Stimulated activated CD4-positive, alpha-beta T cell treated with anti-CD3 and anti-CD28 coated beads, Interleukin-2, amount 100 ng/mL, for 24 hours (primary cell): ENCODE measurements at regions not wholly inside any gene's neighbourhood (a gene's known extent, or its start where the extent isn't known, plus 50 kb on each side); places are given as distances from the start of the nearest gene placed in this dataset.

Experiments used
- DNase-seq, 2 donors: peaks; one replicate each; pipeline ENCODE4 v3.0.0-alpha.2; 2020

DNA sequence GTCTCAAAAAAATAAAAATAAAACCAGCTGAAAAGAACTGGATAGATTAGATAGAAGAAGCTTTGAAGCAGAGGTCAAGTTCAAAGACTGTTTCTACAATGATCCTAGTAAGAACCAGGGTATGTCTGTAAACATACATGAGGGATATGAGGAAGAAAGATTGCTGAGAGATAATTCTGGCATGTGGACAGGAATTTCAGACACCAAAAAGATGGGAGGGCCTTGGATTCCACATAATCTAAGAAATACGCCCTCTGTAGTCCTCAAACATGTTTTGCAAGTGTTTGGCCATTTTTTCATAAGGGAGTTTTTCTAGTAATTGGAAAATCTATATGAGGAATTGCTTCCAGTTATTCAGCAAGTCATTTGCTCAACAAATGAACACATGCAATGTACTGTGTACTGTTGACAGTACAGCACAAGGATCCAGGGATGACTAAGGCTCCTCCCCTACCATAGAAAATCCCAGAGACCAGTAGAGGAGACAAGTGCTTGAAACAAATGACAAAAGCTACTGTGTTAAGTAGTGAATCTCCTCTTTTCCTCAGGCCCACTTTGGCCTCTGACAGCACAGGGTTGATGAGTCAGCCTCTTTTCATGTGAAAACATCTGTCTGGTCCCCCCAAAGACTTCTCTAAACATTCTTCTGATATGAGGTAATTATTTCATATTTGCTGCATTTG lies 795.9 kb downstream of the MAFB start:
- no peak for DNase-seq

DNA sequence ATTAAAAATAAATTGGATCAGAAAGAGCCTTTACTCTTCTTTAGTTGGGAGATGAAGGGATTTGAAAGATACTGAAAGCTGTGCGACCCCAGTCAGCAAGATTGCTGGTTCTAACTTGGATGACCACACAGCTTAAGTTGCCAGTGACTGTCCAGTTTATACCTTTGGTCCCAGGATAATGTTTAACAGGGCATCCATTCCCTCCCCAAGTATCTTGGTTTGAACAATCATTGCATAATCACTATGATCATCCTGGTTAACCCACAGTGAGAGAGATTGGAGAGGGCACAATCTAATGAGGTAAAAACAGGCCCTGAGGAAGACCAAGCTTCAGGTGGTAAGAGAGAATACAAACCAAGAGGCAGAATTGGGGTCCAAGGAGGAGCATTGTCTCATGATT lies 798.3 kb downstream of the MAFB start:
- DNase-seq, result no peak

GRCh38 chr20:39888310-39888709 lies 800.7 kb downstream of the MAFB start:
- DNase-seq, result no peak

GRCh38 chr20:39886650-39887190 lies 802.3 kb downstream of the MAFB start:
- DNase-seq, result no peak

- peak in 1 of 2 donors; percentile 26 for DNase-seq
Measured at GRCh38 chr20:39885975-39886649, 802.9 kb downstream of the MAFB start.

DNA sequence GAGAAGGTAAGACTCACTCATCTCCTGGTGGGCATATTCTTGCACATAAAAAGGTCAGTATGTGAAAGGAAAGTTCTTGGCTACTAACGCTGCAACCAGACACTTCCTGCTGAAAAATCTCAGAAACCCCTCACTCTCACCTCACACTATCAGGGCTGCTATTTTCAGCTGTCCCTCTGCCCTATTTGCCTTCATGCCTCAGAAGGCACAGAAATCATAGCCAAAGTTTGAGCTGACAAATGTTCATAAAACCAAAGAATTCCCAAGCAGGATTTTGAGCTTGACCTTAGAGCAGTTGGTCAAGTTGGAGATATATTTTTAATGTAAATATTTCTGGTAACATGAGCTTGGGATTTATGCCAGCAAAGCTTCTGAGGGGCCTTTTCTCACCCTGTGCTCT lies 806.2 kb downstream of the MAFB start:
- DNase-seq, result no peak

DNA sequence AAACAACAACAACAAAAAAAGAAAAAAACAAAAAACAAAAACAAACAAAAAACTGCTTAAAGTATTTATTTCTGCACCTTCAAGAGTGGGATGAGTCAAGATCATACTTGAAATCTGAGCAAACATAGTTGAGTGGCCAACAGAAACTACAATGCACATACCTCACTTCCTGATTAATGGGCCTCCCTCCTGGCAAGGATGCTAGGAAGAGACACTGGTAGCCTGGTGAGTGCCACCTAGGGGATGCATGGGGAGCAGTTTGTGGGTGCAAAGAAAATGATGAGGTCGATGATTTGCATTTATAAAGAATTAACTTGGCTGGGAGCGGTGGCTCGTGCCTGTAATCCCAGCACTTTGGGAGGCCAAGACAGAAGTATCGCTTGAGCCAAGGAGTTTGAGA lies 808.1 kb downstream of the MAFB start:
- no peak for DNase-seq

GRCh38 chr20:39879296-39879695 lies 809.7 kb downstream of the MAFB start:
- DNase-seq, result no peak

GRCh38 chr20:39878809-39879208 lies 810.2 kb downstream of the MAFB start:
- DNase-seq, result no peak

- no peak for DNase-seq
Measured at GRCh38 chr20:39878320-39878719, 810.7 kb downstream of the MAFB start.

GRCh38 chr20:39877788-39878187 lies 811.2 kb downstream of the MAFB start:
- DNase-seq, result no peak

- no peak for DNase-seq
Measured at GRCh38 chr20:39876976-39877635, 811.9 kb downstream of the MAFB start.

- DNase-seq, result no peak
Measured at GRCh38 chr20:39875492-39876110, 813.4 kb downstream of the MAFB start.

DNA sequence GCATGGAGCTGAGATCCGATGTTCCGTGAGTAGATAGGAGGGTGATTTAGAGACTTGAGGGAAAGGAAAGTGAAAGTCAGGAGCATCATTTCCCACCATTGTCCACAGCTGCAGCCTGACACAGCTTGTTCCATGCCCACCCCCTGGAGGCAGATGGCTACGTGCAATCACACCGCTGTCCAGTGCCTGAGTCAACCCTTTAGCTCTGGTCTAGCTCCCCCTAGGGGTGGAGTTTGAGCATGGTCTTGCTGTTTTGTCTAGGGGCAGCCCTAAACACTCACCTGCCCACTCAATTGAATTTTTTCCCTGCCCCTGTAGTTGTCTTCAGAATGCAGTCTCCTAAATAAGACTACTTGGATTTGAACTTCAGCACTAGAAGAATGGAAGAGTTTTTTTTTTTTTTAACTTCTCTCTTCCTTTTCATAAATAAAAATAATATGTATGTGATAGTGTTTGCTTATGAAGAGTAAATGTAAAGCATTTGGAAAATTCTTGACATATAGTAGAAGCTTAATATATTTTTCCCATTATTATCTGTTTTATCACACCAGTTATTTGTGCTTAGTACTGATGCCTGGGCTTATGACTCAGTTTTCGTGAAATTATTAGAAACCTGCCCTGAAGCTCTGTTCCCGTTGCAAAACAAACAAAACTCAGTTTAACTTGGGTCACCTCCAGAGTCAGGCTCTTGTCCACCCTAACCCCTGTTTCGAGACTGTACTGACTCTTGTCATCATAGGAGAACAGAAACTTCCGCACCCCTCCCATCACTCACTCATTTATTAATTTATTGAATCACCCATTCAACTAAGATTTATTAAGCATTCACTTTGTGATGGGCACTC lies 814.8 kb downstream of the MAFB start:
- peak in 1 of 2 donors; percentile 35 for DNase-seq

DNA sequence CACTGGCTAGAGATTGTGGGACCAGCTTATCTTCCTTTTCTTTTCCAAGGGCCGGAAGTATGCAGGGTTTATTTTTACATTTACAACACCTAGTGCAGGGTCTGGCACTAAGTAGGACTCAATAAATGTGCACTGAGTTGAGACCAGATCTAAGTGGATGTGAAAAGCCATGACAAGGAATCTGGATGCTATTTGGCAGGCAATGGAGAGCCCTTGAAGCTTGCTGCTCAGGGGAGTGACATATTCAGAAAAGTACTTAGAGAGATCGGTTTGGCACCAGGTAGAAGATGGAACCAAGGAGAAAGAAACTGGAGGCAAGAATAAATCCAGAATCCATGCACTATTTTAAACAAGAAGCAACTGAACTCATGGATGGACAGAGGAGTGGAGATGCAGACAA lies 815.8 kb downstream of the MAFB start:
- DNase-seq, result no peak

DNA sequence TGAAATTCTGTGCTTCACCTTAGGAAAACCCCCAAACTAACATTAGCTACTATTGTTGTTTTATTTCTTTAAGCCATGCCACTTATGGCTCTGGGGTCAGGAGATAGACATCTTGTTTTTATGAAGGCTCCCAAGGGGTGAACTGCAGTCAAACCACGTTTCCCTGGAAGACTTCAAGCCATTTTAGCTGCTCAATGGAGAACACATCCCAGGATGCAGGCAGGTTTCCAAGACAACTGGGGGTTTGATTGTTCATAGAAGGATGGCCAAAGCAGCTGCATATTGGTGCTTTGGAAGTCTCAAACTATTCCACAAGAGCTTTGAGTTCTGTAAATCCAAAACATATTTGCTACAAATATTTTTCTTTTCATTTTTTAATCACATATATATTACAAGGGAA lies 818.0 kb downstream of the MAFB start:
- DNase-seq, result no peak

- DNase-seq, result no peak
Measured at GRCh38 chr20:39865446-39865845, 823.6 kb downstream of the MAFB start.

DNA sequence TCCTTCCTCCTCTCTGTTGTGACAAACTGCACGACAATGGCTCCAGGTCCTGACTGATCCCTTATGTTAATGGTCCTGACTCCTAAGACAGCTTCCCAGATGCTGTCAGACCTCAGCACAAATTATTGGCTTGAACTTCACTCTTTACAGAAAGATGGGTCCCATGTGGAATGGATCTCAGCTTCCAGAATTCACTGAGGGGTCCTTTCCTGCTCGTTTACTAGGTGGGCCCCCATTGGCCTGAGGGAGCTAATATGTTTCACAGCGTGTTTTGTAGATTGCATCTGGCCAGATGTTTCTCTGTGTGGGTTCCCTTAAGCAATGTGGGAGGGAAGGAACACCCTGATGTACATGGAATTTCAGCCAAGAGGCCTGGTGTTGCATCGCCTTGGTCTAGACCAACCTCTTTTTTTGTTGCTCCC lies 826.6 kb downstream of the MAFB start:
- no peak for DNase-seq

DNA sequence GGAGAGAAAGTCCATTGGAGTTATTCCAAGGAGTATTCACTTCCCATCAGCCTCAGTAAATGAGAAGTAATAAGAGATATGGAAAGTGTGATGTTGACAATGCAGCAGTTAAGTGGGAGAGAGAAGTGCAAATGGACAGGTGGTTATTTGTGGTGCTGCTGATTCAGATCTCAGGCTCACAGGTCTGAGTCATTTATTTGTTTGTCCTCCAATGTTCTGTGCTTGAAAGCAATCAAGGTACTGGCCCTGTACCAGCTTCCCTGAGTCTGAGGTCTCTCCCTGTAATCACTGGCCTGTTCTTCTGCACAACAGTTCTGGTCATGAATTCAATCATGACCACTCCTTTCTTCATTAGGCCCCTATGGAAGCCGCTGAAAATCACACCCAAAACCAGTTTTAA lies 827.7 kb downstream of the MAFB start:
- DNase-seq, result no peak

DNA sequence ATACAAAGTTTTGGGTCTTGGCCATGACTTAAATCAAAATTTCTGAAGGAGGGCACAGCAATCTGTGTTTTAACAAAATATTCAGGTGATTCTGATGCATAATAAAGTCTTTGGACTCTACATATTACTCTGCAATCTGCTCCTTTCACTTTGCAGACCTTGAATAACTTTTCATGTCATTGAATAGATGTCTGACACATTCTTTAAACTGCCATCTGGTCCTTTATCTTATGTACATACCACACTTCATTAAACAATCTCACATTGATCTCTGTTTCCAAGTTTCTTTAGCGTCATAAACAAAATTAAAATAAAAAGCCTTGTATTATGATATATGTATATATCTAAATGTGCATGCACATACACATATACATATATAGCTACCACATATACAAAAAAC lies 831.2 kb downstream of the MAFB start:
- no peak for DNase-seq

- DNase-seq, result no peak
Measured at GRCh38 chr20:39857187-39857586, 831.8 kb downstream of the MAFB start.

GRCh38 chr20:39855799-39856198 lies 833.2 kb downstream of the MAFB start:
- DNase-seq, result no peak

GRCh38 chr20:39855056-39855455 lies 834.0 kb downstream of the MAFB start:
- DNase-seq, result no peak
